NCI-H2029 (cell line): ENCODE measurements at regions not wholly inside any gene's neighbourhood (a gene's known extent, or its start where the extent isn't known, plus 50 kb on each side); places are given as distances from the start of the nearest gene placed in this dataset.
"Not testable (repeated sequence)": the region's sequence is repeated elsewhere in the genome, so short reads cannot be mapped to it uniquely, and the experiment has no call there.

Experiments used
- DNase-seq: peaks from one replicate; lab custom pipeline; 2025; lab: John Stamatoyannopoulos, UW

DNA sequence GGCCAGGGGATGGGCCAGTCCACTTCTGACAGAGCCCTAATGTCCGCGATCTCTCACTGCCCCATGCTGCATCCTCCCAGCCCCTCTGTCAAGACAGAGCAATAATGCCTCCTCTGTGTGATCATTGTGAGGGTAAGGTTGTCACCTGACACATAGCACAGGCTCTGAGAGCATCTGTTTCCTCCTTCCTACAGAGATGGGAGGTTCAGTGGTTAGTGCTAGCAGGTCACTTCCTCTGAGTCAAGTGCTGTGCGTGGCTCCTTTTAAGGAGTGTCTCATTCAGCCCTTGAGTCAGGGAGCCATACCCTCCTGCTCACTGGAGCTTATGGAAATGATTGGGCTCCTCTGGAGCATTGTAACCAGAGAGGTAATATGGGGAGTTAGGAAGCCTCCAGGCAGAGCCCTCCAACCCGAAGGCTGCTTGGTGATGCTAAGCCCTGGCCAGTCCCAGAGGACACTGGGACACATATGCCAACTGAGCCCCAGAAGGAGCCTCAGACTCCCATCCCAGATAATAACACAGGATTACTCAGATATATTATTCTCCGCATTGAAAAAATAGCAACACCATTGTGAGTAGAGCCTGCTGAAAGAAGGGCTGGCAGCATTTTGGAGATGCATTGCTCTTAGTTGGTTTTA, 189.0 kb downstream of the GALNT1 start:
- no peak for DNase-seq

DNA sequence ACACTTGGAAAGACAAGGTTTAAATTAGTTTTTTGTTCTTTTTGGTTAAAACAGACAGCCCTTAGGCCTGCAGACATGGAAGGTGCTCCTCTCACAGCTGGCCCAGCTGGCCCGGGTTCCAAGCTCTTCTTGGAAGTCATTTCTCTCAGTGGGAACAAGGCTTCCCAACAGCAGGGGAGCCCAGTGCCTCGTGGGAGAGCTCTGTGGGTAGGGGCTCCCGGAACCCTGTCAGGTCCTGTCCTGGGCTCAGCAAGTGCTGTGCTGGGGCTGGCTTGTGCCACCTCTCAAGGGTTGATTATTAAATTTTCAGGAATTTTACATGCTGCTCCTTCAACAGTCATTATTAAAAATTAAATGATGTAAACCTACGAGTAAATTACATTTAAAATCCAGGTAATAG, 189.6 kb downstream of the GALNT1 start:
- DNase-seq: no peak

DNA sequence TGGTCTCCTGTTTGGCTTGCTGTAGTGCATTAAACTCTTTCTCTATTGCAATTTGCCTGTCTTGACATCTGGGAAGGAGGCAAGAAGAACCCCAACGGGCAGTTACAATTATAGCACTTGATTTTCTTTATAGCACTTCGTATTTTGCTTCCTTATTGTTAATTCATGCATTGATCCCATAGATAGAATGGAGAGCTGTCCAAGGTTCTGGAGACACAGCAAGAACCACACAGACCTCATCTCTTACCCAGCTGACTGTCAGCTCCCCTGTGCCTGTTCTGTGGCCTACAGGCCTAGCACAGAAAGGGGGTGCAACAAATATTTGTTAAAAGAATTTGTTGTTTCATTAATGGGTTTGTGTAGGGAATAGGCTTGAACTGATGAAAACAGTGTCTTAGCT, 194.3 kb downstream of the GALNT1 start:
- DNase-seq: no peak

DNA sequence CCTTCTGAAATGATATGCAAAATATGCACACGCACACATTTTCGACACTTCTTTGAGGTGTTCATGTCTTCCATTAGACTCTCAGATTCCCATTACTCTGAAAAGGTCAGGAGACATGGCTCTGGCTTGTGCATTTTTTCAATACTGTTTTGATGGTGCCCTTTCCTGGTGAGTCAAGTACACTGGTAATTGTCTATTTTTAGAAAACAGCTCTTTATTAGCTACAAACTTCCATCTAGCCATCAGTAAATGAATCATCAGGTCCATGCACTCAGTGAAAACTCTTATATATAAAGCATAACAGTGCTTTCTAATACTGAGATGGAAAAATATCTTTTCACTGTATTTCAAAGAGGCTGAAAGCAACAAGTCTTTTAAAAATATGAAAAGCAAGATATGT, 194.9 kb downstream of the GALNT1 start:
- DNase-seq: no peak

DNA sequence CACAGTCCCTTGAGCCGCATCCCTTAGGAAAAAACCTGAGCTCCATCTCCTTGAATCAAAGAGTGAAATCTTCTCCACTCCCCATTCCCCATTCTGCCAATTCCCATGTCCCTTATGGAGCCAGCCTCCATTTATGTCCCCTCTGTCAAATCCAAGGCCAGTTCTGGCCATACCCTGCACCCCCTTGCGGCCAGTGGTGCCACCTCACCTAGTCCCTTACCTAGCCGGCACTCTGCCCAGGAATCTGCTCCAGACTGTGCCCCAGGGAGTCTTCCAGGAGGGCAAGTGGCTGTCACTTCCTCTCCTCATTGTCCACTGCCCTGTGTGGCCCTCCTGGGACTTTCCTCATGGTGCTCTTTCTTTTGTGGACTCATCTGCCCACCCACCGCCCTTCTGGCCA, 195.4 kb upstream of the RMP24 start:
- DNase-seq: no peak

DNA sequence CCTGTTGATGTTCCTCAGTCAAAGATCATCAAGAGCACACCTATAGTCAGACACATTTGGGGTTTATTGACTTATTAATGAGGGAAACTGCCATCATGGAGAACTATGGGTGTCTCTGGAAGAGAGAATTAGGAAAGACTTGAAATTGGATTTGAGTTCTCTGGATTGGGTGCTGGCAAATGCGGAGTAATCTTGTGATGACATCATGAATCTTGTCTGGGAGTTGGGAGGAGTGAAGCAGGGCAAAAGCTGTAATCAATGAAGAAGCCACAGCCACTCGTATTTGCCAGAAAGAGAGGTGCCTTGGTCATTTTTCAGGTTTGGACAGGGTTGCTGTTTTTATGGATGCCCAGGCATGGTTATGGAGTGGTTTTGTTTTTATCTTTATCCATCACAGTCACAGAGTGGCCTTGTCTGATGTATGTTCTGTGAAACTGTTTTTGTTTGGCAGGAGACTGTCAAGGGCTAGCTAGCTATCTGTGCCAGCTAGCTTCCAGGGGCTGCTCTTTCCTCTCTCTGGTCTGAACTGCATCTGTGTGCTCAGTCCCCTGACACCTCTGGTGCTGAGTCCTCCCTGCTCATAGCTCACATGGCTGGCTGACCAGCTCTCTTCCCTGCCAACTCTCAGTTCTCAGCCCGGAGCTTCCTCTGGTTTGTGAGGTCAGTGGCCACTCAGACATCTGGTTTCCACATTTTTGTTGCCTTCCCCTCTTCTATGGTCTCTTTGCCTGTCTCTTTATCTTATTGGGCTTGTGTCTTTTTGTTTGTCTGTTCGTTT, 193.4 kb upstream of the RMP24 start:
- no peak for DNase-seq

DNA sequence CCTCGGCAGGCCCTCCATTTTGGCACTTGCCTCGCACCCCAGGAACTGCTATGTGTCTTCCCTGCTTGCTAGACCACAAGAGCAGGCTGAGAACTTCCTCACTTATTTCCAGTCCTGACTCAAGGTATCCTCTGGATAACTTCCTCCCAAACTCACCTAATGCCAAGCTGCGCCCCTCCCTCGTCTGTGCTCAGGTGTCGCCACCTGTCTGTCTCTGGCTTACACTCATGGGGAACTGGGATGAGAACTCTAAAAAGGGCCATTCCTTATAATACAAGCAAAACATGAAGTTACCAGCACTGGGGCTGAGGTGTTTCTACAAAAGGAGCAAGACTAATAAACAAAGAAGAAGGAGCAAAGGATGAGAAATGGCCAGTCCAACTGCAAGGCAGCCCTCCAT, 191.5 kb upstream of the RMP24 start:
- DNase-seq: no peak

DNA sequence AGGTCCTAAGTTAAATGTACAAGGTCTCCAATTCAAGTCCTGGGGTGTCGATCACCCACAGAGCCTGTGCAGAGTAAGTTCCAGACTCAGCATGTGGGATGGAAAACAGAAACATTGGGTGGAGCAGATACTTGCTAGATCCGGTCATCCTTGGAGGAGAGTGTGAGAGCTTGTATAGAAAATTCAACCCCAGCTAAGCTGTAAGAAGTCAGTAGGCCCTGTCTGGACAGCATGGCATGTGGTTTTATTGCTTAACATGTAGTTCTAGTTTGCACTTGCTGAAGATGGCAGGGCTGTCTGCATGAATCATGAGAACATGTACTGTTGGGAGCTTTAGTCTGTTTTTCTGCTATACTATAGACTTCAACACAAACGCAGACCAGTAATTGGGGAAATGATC, 189.6 kb upstream of the RMP24 start:
- DNase-seq: no peak

DNA sequence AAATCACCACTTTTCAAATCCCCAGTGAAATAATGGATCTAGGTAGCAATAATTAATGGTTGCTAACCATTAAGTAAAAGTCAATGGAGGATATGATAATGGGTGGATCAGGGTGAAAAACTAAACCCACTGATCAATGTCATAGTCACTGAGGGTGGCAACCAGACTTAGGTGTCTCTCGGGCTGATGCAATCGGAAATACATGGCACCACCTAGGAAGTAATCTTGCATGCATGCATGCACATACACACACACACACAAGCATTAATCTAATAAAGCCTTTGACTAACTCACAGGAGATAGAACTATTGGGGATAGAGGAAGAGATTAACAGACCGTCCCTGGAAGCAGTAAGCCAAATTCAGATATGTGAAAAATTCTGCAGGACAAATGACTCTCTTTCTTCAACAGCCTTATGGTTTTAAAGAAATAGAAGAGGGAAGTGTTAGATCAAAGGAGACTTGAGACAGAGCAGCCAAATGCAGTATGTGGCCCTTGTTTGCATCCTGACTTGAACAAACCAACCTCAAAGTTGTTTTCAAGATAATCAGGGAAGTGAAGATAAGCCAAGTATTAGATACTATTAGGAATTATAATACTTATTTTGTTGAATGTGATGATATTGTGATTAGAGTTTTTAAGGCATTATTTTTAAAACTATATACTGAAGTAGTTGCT, 186.0 kb upstream of the RMP24 start:
- no peak for DNase-seq

DNA sequence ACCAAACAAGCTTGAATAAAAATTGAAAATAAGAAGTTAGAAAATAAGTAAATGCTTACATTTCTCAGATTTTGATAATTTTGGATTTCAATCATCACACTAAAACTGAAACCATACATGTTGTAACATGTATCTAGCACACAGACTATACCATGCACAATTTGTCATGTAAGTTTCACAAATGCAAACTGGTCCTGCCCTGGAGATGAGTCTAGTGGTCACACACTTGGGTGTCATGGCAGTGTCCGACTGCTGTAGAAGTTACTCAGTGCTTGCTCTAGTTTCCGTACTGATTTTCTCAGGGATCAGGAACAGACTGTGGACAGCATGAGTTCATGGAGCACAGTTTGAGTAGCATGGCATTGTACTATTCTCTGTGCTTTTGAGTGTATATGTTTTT, 182.9 kb upstream of the RMP24 start:
- DNase-seq: no peak

DNA sequence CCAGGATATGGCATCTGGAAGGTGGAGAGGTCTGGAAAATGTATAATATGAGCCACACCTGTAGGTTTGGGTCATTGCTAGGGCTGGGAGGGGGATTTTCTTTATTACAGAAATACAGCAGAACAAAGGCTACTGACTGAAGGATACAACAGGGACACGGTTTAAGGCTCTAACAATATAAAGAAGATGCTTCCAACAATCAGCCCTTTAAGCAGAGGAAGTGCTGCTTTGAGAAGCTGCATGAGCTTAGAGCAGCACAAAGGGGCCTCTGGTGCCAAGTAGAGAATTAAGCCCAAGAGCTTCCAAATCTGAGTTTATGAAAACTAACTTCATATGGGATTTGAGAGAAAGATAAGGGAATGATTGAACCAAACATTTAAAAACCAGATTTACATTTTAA, 174.5 kb upstream of the RMP24 start:
- DNase-seq: no peak

DNA sequence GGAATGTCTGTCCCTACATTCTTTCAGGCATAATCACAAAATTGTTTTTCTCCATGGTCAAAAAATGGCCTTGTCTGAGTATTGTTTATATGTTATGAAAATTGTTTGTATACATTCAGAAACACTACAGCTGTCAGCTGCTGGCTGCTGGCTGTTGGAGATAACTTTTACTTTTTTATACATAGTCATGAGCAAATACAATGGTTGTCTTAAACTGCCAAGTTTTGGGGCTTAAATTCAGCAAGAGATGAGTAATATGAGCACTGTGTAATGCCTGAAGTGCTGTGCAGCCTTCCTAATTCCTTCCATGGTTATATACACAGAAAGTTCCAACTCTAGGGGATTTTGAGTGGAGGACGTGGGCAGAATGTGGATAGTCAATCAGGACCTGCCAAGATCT, 168.9 kb upstream of the RMP24 start:
- no peak for DNase-seq

DNA sequence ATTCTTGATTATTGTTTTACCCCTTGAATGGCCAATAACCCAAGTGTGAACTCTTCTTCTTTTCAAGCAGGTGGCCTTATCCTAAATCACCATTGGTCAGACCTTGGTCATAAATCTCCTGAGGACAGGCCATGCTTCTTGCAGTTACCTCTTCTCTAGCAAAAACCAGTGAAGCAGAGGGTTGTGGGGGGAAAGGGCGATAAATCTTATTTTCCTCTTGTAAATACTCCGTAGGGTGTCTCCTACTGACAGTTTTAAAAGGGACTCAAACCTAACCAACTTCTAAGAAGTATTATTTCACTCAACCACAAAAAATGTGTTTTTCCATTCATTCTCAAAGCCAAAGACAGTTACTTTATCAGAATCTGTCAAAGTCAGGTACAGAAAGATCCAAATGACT, 168.1 kb upstream of the RMP24 start:
- no peak for DNase-seq

DNA sequence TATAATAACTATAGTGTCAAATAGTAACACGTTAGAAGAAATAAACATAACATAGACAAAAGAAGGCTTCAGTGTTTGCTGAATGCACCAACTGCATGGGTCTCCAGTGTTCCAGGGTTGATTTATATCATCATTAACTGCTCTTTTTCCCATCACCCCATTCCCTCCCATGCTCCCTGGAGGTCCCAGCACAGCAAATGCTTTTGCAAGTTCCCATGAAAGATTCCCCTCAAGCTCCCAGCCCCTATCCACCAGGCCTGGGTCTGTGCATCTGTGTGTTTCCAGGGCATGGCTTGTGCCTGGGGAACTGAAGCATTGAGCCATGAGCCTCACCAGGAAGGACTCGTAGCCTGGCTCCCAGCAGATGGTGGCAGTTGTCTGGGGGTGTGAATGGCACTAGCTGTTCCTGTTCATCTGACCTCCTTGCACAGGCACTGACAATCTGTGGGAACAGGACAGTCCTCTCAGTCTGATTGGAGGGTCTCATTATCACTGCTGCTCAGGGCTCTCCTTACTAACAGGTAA, 164.6 kb upstream of the RMP24 start:
- no peak for DNase-seq

DNA sequence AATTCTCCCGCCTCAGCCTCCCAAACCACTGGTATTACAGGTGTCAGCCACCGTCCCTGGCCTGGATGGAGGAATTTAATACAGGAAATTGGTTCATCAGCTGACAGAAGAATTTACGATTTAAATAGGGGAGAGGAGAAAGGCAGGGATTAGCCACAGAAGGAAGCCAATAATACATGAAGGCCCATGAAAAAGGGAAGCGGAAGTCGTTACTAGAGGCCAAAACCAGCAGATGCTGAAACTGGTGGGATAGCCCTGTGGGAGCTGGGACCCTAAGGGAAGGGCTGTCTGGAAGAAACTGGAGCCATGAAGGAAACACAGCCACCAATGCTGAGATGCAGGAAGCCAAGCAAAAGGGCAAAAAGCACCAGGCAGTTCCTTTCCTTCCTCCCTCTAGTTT, 163.7 kb upstream of the RMP24 start:
- DNase-seq: no peak

DNA sequence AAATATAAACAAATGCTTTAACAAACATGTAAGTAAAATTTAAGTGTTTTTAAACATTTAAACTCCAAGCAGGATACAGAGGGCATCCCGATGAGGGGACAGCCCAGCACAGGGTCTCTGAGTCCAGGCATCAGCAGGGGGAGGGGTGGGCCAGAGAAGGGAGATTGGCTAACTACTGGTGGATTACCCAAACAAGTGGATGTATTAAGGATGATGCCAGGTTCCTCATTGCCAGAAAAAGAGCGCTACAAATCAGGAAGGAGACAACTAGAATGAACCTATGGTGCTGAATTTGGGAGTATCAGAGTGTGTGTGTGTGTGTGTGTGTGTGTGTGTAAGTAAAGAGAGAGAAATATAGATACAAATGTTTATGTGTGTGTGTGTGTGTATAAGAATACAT, 162.0 kb upstream of the RMP24 start:
- no peak for DNase-seq

DNA sequence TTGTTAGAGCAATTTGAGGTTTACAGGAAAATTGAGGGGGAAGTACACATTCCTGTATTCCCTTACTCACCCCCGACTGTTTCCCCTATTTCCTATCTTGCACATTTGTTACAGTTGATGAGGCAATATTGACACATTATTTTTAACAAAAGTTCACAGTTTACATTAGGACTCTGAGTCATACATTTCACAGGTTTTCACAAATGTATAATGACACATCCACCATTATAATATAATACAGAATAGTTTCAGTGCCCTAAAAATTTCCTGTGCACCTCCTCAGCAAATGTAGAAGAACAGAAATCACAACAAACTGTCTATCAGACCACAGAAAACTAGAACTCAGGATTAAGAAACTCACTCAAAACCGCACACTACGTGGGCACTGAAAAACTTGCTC, 160.6 kb upstream of the RMP24 start:
- no peak for DNase-seq

DNA sequence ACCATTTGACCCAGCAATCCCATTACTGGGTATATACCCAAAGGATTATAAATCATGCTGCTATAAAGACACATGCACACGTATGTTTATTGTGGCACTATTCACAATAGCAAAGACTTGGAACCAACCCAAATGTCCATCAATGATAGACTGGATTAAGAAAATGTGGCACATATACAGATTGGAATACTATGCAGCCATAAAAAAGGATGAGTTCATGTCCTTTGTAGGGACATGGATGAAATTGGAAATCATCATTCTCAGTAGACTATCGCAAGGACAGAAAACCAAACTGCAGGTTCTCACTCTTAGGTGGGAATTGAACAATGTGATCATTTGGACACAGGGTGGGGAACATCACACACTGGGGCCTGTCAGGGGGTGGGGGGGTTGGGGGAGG, 157.5 kb upstream of the RMP24 start:
- DNase-seq: not testable (repeated sequence)

DNA sequence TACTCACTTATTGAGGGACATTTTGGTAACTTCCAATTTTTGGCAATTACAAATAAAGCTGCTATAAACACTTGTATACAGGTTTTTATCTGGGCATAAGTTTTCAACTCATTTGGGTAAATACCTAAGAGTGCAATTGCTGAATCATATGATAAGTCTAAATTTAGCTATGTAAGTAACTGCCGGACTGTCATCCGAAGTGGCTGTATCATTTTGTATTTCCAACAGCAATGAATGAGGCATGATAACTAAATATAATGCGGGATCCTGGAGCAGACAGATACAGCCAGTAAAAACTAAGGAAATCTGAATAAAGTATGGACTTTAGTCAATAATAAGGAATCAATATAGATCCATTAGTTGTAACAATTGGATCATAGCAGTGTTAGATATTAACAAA, 156.5 kb upstream of the RMP24 start:
- DNase-seq: no peak

DNA sequence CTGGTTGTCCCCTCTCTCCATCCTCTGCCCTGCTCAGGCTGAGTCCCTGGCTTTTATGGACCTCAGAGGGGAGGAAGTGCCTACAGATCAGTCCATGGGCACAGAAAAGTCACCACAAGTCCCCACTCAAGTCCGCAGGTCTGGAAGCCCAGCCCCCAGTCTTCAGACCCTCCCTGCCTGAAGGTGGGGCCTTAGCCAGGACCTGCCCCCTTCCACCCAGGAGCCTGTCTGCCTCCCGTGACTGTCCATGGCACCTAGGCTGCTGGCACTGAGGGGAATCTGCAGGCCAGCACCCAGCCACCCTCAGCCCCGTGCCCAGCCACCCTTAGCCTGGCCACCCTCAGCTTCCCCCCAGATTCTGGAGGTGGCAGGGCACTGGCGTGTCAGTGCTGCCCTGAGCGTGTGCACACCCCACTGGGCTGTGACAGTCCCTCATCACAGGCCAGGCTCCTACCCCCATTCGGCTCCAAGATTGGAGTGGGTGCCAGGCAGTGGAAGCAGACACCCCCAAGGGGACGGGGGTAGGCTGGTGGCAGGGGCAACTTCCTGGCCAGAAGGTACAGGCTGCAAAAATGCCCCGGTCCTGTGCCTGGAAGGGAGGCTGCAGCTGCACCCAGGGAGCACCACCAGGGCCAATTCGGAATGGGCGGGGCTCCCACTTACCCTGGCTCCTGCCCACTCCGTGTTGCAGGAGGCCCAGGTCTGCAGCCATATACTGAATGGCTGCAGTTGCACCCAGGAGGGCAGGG, 154.7 kb upstream of the RMP24 start:
- no peak for DNase-seq

DNA sequence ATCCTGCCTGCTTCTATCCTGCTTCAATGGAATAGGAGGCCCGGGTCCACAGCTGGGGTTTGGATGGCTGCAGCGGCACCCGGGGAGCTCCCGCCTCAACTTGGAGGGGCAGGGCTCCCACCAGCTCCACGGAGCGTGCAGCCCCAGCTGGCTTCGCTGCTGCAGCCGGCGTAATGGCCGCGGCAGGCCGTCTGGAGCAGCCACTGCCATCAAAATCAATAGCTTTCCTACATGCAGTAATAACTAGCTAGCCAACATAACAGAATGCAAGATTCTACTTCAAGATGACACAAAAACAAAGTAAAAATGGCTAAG, 154.2 kb upstream of the RMP24 start:
- DNase-seq: no peak

DNA sequence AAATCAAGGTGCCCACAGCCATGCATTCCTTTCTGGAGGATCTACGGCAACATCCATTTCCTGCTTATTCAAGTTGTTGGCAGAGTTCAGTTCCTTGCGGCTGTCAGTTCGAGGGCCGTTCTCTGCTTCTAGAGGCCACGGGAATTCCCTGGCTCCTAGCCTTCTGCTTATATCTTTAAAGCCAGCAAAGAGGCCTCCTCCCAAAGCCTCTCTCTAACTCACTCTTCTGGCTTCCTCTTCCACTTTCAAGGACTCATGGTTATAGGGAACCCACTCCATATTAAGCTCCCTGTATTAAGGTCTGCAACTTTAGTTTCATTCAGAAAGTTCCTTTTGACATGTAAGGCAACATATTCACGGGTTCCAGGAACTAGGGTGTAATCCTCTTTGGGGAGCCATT, 150.1 kb upstream of the RMP24 start:
- DNase-seq: no peak

DNA sequence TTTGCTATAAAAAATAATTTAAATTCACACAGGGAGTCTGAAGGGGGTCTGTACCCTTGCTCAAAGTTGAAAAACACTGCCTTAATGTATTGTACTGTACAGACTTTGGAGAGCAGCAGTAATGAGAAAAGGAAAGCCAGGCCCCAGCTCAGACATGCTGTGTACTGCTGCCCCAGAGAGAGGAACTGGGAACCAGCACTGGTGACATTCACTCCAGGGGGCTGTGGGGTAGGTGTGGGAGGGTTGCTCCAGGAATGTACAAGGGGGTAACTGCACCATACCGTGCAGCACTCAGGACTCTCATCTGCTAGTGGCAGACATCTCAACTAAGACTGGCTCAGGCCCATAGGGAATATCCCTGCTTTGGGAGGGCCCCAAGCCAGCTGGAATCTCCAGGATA, 146.0 kb upstream of the RMP24 start:
- no peak for DNase-seq
